ENCODE measurements at regions not wholly inside any gene's neighbourhood (a gene's known extent, or its start where the extent isn't known, plus 50 kb on each side); places are given as distances from the start of the nearest gene placed in this dataset.
A peak's percentile ranks its signal among the peaks of the same experiment; 100 is the strongest.
"Not testable (repeated sequence)": the region's sequence is repeated elsewhere in the genome, so short reads cannot be mapped to it uniquely, and the experiment has no call there.

- no peak overlapping the region for H3K4me3 Mint-ChIP-seq
- no peak overlapping the region for H3K27ac Mint-ChIP-seq
- H3K36me3 Mint-ChIP-seq (ENCODE audit: insufficient read depth), result no peaks in the 10 kb centered on the region
- no peaks in the 10 kb centered on the region for H3K4me1 Mint-ChIP-seq (ENCODE audit: low read depth in 2 of 2)
- H3K9me3 Mint-ChIP-seq, result no peaks in the 10 kb centered on the region
- ATAC-seq (replicated peaks), result no peak
- peaks cover 0 to 9% of the 10 kb centered on the region in 2 donors for H3K27me3 Mint-ChIP-seq
- DNase-seq, result no peak
Observed at GRCh38 chr12:105676694-105677093, 346.2 kb downstream of the C12orf75 start.

GRCh38 chr12:105677672-105678071 lies 347.2 kb downstream of the C12orf75 start:
- Mint-ChIP-seq H3K27me3 (peaks cover 0 to 9% of the 10 kb centered on the region in 2 donors), H3K9me3 (no peaks in the 10 kb centered on the region), H3K36me3 (ENCODE audit: insufficient read depth) (no peaks in the 10 kb centered on the region), H3K4me3 (no peak overlapping the region), H3K4me1 (ENCODE audit: low read depth in 2 of 2) (no peaks in the 10 kb centered on the region), H3K27ac (no peak overlapping the region)
- DNase-seq, result no peak
- ATAC-seq (replicated peaks), result no peak

- H3K36me3 Mint-ChIP-seq (ENCODE audit: insufficient read depth), result no peaks in the 10 kb centered on the region
- no peaks in the 10 kb centered on the region for H3K9me3 Mint-ChIP-seq
- H3K27me3 Mint-ChIP-seq, result peaks cover 0 to 9% of the 10 kb centered on the region in 2 donors
- H3K27ac Mint-ChIP-seq, result no peak overlapping the region
- H3K4me1 Mint-ChIP-seq (ENCODE audit: low read depth in 2 of 2), result no peaks in the 10 kb centered on the region
- ATAC-seq (replicated peaks) (no peak), DNase-seq (no peak)
- no peak overlapping the region for H3K4me3 Mint-ChIP-seq
Observed at GRCh38 chr12:105679982-105680381, 349.5 kb downstream of the C12orf75 start.

- no peak for DNase-seq
- Mint-ChIP-seq H3K27ac (no peak overlapping the region), H3K36me3 (ENCODE audit: insufficient read depth) (no peaks in the 10 kb centered on the region), H3K4me1 (ENCODE audit: low read depth in 2 of 2) (no peaks in the 10 kb centered on the region), H3K4me3 (no peak overlapping the region), H3K9me3 (no peaks in the 10 kb centered on the region), H3K27me3 (peaks cover 0 to 8% of the 10 kb centered on the region in 2 donors)
- ATAC-seq (replicated peaks), result no peak
Observed at GRCh38 chr12:105681341-105681740, 350.9 kb downstream of the C12orf75 start.

GRCh38 chr12:105682821-105683220 lies 352.3 kb downstream of the C12orf75 start:
- H3K4me1 Mint-ChIP-seq (ENCODE audit: low read depth in 2 of 2); H3K9me3 Mint-ChIP-seq; DNase-seq; H3K27ac Mint-ChIP-seq; H3K27me3 Mint-ChIP-seq; H3K4me3 Mint-ChIP-seq; ATAC-seq (replicated peaks); H3K36me3 Mint-ChIP-seq (ENCODE audit: insufficient read depth): not testable (repeated sequence)

- H3K4me1 Mint-ChIP-seq (ENCODE audit: low read depth in 2 of 2); H3K27ac Mint-ChIP-seq: not testable (repeated sequence)
Observed at GRCh38 chr12:105683836-105684235, 353.3 kb downstream of the C12orf75 start.

GRCh38 chr12:105698075-105698474 lies 367.6 kb downstream of the C12orf75 start:
- peaks cover 0 to 8% of the 10 kb centered on the region in 2 donors for H3K9me3 Mint-ChIP-seq
- peaks cover 20 to 31% of the 10 kb centered on the region in 2 donors for H3K27me3 Mint-ChIP-seq
- H3K36me3 Mint-ChIP-seq (ENCODE audit: insufficient read depth), result no peaks in the 10 kb centered on the region
- no peak for ATAC-seq (replicated peaks)
- DNase-seq, result no peak
- H3K4me3 Mint-ChIP-seq, result no peak overlapping the region
- H3K27ac Mint-ChIP-seq, result no peak overlapping the region
- no peaks in the 10 kb centered on the region for H3K4me1 Mint-ChIP-seq (ENCODE audit: low read depth in 2 of 2)

More at GRCh38 chr12:105683836-105684235, 353.3 kb downstream of the C12orf75 start:
- not testable (repeated sequence) for H3K4me3 Mint-ChIP-seq; DNase-seq; H3K36me3 Mint-ChIP-seq (ENCODE audit: insufficient read depth); ATAC-seq (replicated peaks); H3K27me3 Mint-ChIP-seq; H3K9me3 Mint-ChIP-seq

GRCh38 chr12:105699209-105699608 lies 368.7 kb downstream of the C12orf75 start:
- no peaks in the 10 kb centered on the region for H3K36me3 Mint-ChIP-seq (ENCODE audit: insufficient read depth)
- DNase-seq, result no peak
- H3K27ac Mint-ChIP-seq, result no peak overlapping the region
- peaks cover 20 to 31% of the 10 kb centered on the region in 2 donors for H3K27me3 Mint-ChIP-seq
- ATAC-seq (replicated peaks), result no peak
- no peaks in the 10 kb centered on the region for H3K4me1 Mint-ChIP-seq (ENCODE audit: low read depth in 2 of 2)
- peaks cover 0 to 8% of the 10 kb centered on the region in 2 donors for H3K9me3 Mint-ChIP-seq
- H3K4me3 Mint-ChIP-seq, result no peak overlapping the region

GRCh38 chr12:105704787-105705186 lies 374.3 kb downstream of the C12orf75 start:
- no peaks in the 10 kb centered on the region for H3K36me3 Mint-ChIP-seq (ENCODE audit: insufficient read depth)
- H3K4me3 Mint-ChIP-seq, result no peak overlapping the region
- no peaks in the 10 kb centered on the region for H3K4me1 Mint-ChIP-seq (ENCODE audit: low read depth in 2 of 2)
- H3K27ac Mint-ChIP-seq, result no peak overlapping the region
- no peaks in the 10 kb centered on the region for H3K9me3 Mint-ChIP-seq
- no peak for ATAC-seq (replicated peaks)
- no peak for DNase-seq
- peaks cover 9 to 20% of the 10 kb centered on the region in 2 donors for H3K27me3 Mint-ChIP-seq

- Mint-ChIP-seq H3K27me3 (peaks cover 8 to 20% of the 10 kb centered on the region in 2 donors), H3K36me3 (ENCODE audit: insufficient read depth) (no peaks in the 10 kb centered on the region), H3K9me3 (no peaks in the 10 kb centered on the region), H3K27ac (no peak overlapping the region), H3K4me3 (no peak overlapping the region), H3K4me1 (ENCODE audit: low read depth in 2 of 2) (no peaks in the 10 kb centered on the region)
- DNase-seq (no peak), ATAC-seq (replicated peaks) (no peak)
Observed at GRCh38 chr12:105705235-105705634, 374.7 kb downstream of the C12orf75 start.

GRCh38 chr12:105705765-105706164 lies 375.3 kb downstream of the C12orf75 start:
- H3K4me3 Mint-ChIP-seq, result no peak overlapping the region
- ATAC-seq (replicated peaks) (no peak), DNase-seq (peak in 1 of 3 experiments; percentile 4)
- H3K27ac Mint-ChIP-seq, result no peak overlapping the region
- H3K27me3 Mint-ChIP-seq, result peaks cover 3 to 14% of the 10 kb centered on the region in 2 donors
- H3K4me1 Mint-ChIP-seq (ENCODE audit: low read depth in 2 of 2), result no peaks in the 10 kb centered on the region
- no peaks in the 10 kb centered on the region for H3K9me3 Mint-ChIP-seq
- H3K36me3 Mint-ChIP-seq (ENCODE audit: insufficient read depth), result no peaks in the 10 kb centered on the region

- no peaks in the 10 kb centered on the region for H3K9me3 Mint-ChIP-seq
Observed at GRCh38 chr12:105706321-105706972, 376.0 kb downstream of the C12orf75 start.

GRCh38 chr12:105706973-105707334 lies 376.5 kb downstream of the C12orf75 start:
- no peaks in the 10 kb centered on the region for H3K9me3 Mint-ChIP-seq
- H3K36me3 Mint-ChIP-seq (ENCODE audit: insufficient read depth), result no peaks in the 10 kb centered on the region
- DNase-seq (no peak), ATAC-seq (replicated peaks) (no peak)
- H3K27ac Mint-ChIP-seq, result no peak overlapping the region
- H3K4me1 Mint-ChIP-seq (ENCODE audit: low read depth in 2 of 2), result no peaks in the 10 kb centered on the region
- peaks cover 0 to 7% of the 10 kb centered on the region in 2 donors for H3K27me3 Mint-ChIP-seq
- no peak overlapping the region for H3K4me3 Mint-ChIP-seq

More at GRCh38 chr12:105706321-105706972, 376.0 kb downstream of the C12orf75 start:
- no peak for DNase-seq
- Mint-ChIP-seq H3K36me3 (ENCODE audit: insufficient read depth) (no peaks in the 10 kb centered on the region), H3K27me3 (peaks cover 0 to 12% of the 10 kb centered on the region in 2 donors), H3K27ac (no peak overlapping the region), H3K4me3 (no peak overlapping the region), H3K4me1 (ENCODE audit: low read depth in 2 of 2) (no peaks in the 10 kb centered on the region)
- no peak for ATAC-seq (replicated peaks)

GRCh38 chr12:105713606-105714305 lies 383.3 kb downstream of the C12orf75 start:
- ATAC-seq (replicated peaks) (no peak), DNase-seq (no peak)
- H3K27ac Mint-ChIP-seq, result no peak overlapping the region
- no peaks in the 10 kb centered on the region for H3K36me3 Mint-ChIP-seq (ENCODE audit: insufficient read depth)
- H3K4me1 Mint-ChIP-seq (ENCODE audit: low read depth in 2 of 2), result no peaks in the 10 kb centered on the region
- H3K9me3 Mint-ChIP-seq, result peaks cover 1 to 7% of the 10 kb centered on the region in 2 donors
- no peak overlapping the region for H3K4me3 Mint-ChIP-seq
- peaks cover 9 to 13% of the 10 kb centered on the region in 2 donors for H3K27me3 Mint-ChIP-seq

Data from effector memory CD8-positive, alpha-beta T cell (primary cell).